ENCODE measurements at regions not wholly inside any gene's neighbourhood (a gene's known extent, or its start where the extent isn't known, plus 50 kb on each side); places are given as distances from the start of the nearest gene placed in this dataset.

DNA sequence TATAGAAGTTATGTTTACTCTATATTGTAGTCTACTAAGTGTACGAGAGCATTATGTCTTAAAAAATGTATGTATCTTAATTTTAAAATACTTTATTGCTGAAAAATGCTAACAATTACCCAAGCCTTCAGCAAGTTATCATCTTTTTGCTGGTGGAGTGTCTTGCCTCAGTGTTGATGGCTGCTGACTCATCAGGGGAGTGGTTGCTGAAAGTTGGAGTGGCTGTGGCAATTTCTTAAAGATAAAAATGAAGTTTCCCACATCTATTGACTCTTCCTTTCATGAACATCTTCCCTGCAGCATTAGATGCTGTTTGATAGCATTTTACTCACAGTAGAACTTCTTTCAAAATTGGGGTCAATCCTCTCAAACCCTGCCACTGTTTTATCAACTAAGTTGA is 95.8 kb downstream of the CDC7 start:
- TF ChIP-seq, protein P1, sequence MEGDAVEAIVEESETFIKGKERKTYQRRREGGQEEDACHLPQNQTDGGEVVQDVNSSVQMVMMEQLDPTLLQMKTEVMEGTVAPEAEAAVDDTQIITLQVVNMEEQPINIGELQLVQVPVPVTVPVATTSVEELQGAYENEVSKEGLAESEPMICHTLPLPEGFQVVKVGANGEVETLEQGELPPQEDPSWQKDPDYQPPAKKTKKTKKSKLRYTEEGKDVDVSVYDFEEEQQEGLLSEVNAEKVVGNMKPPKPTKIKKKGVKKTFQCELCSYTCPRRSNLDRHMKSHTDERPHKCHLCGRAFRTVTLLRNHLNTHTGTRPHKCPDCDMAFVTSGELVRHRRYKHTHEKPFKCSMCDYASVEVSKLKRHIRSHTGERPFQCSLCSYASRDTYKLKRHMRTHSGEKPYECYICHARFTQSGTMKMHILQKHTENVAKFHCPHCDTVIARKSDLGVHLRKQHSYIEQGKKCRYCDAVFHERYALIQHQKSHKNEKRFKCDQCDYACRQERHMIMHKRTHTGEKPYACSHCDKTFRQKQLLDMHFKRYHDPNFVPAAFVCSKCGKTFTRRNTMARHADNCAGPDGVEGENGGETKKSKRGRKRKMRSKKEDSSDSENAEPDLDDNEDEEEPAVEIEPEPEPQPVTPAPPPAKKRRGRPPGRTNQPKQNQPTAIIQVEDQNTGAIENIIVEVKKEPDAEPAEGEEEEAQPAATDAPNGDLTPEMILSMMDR (IDR thresholded peaks at IDR 0.05): no peak
- no peak for TF ChIP-seq POLR2A (IDR thresholded peaks at IDR 0.05)

Measured in right lobe of liver (tissue), 4 donors.